Epithelial cell of prostate (primary cell): ENCODE measurements at regions not wholly inside any gene's neighbourhood (a gene's known extent, or its start where the extent isn't known, plus 50 kb on each side); places are given as distances from the start of the nearest gene placed in this dataset.
A peak's percentile ranks its signal among the peaks of the same experiment; 100 is the strongest.
"Not testable (repeated sequence)": the region's sequence is repeated elsewhere in the genome, so short reads cannot be mapped to it uniquely, and the experiment has no call there.

Experiments used
- DNase-seq: peaks from one replicate; pipeline ENCODE4 v3.0.0-alpha.2; 2011; ENCODE audit warnings: low read depth, low spot score
- H3K27ac ChIP-seq: fragments of 450-650 bp; 2 replicates; pipeline ENCODE4 v1.5.1; 2017; ENCODE audit warnings: mild to moderate bottlenecking

- H3K27ac ChIP-seq, result no peak overlapping the region
- DNase-seq, result no peak
These were observed 626.6 kb upstream of the SOX9 start for GRCh38 chr17:71494062-71494855.

DNA sequence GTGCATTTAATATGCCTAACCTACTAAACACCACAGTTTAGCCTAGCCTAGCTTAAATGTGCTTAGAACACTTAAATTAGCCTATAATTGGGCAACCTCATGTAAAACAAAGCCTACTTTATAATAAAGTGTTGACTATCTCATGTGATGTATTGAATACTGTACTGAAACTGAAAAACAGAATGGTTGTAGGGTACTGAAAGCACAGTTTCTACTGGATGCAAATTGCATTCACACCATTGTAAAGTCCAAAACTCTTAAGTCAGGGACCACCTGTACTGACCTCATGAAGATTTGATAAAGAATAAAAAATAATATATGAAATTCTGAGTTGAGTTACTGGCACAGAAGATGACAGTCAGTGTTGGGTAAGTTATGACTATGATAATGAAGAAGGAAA lies 625.4 kb upstream of the SOX9 start:
- DNase-seq, result no peak
- H3K27ac ChIP-seq, result no peak overlapping the region

GRCh38 chr17:71496552-71496951 lies 624.3 kb upstream of the SOX9 start:
- H3K27ac ChIP-seq, result no peak overlapping the region
- DNase-seq, result peak; percentile 56

DNA sequence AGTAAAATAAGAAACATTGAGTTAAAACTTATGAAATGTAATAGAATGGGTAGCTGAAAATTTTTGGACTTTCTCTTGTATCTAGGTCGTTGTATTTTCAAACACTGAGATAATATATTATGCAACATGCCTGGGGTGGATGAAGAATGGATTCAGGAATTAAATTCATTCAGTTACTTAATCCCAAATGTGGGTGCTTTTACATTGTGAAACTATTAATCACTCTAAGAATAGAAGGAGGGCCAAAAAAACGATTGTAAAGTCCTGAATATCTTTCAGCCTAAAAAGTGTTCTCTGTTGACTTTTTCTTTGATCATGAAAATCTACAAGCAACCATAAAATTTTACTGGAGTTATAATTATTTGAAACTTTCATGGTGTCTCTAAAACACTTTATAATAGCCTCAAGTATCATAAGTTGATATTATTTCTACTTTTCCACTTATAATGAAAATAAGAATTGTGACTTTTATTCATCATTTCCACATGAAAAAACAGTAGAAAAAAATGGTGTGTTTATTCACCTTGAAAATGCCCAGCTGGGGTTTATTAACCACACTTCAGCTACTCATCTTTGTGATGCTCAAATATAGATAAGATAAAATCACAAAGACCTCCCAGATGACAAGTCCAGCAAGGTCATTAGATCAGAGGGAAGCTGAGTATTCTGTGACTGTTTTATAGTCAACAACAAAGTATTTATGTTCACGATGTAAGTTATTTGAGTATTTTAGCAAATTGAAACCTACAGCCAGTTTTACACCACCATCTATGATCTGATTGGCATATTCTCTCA lies 619.9 kb upstream of the SOX9 start:
- no peak for DNase-seq
- H3K27ac ChIP-seq, result no peak overlapping the region

GRCh38 chr17:71501711-71502110 lies 619.1 kb upstream of the SOX9 start:
- no peak for DNase-seq
- no peak overlapping the region for H3K27ac ChIP-seq

GRCh38 chr17:71502443-71502842 lies 618.4 kb upstream of the SOX9 start:
- DNase-seq, result no peak
- H3K27ac ChIP-seq, result no peak overlapping the region

- no peak overlapping the region for H3K27ac ChIP-seq
- no peak for DNase-seq
These were observed 616.9 kb upstream of the SOX9 start for GRCh38 chr17:71503710-71504465.

- DNase-seq, result no peak
- no peak overlapping the region for H3K27ac ChIP-seq
These were observed 615.6 kb upstream of the SOX9 start for GRCh38 chr17:71505200-71505599.

DNA sequence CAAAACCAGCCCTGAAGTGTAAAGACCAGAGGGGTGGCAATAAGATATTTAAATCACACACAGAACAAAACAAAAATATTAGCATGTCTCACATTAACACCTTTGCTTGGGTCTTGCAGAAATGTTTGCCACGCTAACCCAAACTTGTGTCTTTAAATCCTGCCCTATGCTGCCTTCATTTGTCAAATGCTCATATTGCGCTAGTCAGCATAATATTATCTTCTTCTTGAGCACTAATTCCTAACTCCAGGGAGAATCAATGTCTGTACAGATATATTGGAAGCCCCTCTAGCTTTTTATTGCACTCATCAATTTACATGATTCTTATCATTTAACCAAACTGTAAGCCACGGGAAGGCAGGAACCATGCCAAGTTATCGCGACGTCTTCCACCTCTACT lies 614.8 kb upstream of the SOX9 start:
- DNase-seq, result no peak
- H3K27ac ChIP-seq, result no peak overlapping the region

GRCh38 chr17:71511266-71511995 lies 609.4 kb upstream of the SOX9 start:
- no peak for DNase-seq

GRCh38 chr17:71513725-71514124 lies 607.1 kb upstream of the SOX9 start:
- not testable (repeated sequence) for DNase-seq, H3K27ac ChIP-seq

More at GRCh38 chr17:71511266-71511995, 609.4 kb upstream of the SOX9 start:
- H3K27ac ChIP-seq, result no peak overlapping the region

DNA sequence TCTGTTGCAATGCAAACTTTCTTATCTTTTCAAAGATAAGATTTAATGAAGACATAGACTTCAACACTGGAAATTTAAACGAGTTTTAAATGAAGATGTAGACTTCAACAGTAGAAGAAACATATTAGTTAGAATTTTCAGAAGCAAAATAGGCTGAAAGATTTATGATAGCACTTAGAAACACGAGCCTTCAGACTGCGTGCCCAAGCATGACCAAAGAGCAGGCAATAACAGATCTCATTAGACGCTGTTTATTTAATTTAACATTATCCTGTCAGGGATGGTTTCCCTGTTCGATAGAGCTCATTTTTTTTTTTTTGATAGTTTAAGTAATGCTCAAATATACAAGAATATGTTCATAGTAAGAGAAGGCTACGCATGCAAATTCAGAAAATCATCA lies 604.7 kb upstream of the SOX9 start:
- no peak overlapping the region for H3K27ac ChIP-seq
- no peak for DNase-seq

DNA sequence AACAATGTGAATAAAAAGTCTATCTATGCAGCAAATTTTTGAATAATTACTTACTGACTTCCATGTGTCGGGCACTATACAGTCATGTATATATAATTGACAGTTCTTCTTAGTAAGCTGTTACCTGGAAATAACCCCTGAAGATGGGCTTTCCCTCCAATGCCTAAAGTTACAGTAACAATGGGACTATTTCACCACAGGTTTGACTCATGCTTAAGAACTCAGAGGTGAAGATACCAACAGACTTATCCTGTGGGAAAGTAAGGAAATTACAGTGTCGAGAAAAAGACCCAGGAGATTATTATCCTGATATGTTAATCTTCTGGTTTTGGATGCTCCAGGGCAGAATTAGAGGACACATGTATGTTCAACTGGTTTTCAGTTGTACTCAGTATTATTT lies 601.5 kb upstream of the SOX9 start:
- DNase-seq, result peak; percentile 85
- no peak overlapping the region for H3K27ac ChIP-seq

DNA sequence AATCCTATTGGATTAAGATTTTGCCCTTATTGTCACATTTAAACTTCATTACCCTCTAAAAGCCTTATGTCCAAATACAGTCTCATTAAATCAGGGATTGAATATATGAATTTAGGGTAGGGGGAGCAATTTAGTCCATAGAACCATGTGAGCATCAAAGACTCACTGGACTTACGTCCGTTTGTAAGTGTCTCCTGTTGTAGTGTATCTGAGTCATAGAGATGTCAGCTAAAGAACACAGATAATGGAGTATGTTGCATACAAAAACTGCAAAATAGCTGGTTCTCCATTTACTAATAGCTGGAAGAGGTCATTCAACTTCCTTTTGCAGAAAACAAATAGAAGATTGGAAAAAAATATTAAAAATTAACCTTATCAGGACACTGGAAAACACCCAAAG lies 599.1 kb upstream of the SOX9 start:
- no peak overlapping the region for H3K27ac ChIP-seq
- DNase-seq, result no peak

DNA sequence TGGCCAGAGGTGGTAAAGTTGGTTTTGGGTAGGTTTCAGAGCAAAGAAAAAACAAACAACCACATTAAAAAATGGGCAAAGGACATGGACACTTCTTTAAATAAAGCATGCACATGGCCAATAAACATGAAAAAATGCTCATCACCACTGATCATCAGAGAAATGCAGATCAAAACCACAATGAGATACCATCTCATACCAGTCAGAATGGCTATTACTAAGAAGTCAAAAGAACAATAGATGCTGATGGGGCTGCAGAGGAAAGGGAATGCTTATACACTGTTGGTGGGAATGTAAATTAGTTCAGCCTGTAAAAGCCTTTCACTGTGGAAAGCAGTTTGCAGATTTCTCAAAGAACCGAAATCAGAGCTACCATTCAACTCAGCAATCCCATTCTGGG lies 598.4 kb upstream of the SOX9 start:
- DNase-seq, result no peak
- no peak overlapping the region for H3K27ac ChIP-seq

GRCh38 chr17:71527311-71527710 lies 593.5 kb upstream of the SOX9 start:
- no peak overlapping the region for H3K27ac ChIP-seq
- DNase-seq, result no peak

DNA sequence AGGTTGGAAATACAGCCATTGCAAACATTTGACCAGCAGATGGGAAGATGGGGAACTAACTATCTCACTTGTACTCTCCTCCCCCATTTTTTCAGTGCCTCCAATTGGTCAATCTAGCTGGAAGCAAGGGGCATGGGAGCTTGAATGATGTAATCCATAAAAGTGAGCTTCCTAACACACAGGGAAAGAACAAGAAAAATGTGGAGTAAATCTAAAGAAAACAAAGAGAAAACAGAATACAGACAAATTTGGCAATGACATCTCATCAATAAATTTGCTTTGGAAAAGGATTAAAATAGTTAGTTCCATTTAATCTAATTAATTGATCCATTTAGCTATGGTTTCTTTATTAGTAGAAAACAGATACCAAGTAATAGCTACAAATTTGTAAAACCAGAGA lies 592.6 kb upstream of the SOX9 start:
- no peak overlapping the region for H3K27ac ChIP-seq
- no peak for DNase-seq

DNA sequence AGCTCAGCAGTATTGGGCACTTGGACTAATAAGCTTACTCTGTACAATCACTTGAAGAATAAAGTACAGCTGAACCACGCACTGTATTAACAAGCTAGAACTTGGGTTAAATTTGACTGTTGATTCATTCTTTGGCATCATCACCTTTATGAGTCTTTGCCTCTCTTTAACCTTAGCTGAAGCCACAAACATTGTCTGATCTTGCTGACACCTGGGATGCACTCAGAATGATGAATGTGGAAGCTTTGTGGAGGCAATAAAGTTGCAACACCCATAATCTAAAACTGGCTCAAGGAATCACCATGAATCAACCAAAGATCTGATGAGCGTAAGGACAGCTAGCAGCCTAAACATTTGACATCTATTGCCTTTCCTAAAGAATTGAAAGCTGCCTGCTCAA lies 590.6 kb upstream of the SOX9 start:
- DNase-seq, result peak; percentile 96
- H3K27ac ChIP-seq, result peak overlapping the region; percentile 45

DNA sequence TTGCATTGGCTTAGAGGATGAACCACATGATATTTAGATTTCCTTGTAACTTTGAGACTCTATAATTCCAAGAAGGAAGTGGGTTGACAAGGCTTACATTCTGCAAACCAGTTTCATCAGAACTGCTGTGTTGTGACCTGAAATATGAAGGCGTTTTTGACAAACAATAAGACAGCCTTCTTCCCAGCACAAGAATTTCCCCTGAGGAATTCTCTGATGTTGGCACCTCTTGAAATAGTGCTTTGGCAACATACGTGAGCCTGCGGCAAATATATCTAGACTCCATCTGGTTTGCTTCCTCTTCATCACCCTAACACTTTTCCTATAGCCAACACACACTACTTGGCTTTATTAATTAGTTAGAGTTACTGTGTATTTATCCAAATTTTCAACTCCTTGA lies 585.5 kb upstream of the SOX9 start:
- H3K27ac ChIP-seq, result peak overlapping the region; percentile 36
- DNase-seq, result no peak

GRCh38 chr17:71546419-71546818 lies 574.4 kb upstream of the SOX9 start:
- no peak overlapping the region for H3K27ac ChIP-seq
- DNase-seq, result no peak
